Thyroid gland (tissue), 4 donors: ENCODE measurements at regions not wholly inside any gene's neighbourhood (a gene's known extent, or its start where the extent isn't known, plus 50 kb on each side); places are given as distances from the start of the nearest gene placed in this dataset.
A peak's percentile ranks its signal among the peaks of the same experiment; 100 is the strongest.

Source experiments
- DNase-seq, 2 donors: peaks; one replicate each; pipeline ENCODE4 v3.0.0-alpha.2; 2019
- H3K27ac ChIP-seq, 3 donors: fragments of 200-600 bp; sonication (generic); 1 replicate in 2 of 3; 2 replicates in 1 of 3; pipeline ENCODE4 v1.5.1; 2016 to 2019; ENCODE audit warnings: mild to moderate bottlenecking in 1 of 3, moderate library complexity in 1 of 3
- H3K27me3 ChIP-seq: fragments of 200-600 bp; sonication (generic); one replicate; pipeline ENCODE4 v1.5.1; 2019
- H3K36me3 ChIP-seq, 2 donors: fragments of 200-600 bp; sonication (generic); one replicate each; pipeline ENCODE4 v1.5.1; 2016 to 2019
- H3K4me1 ChIP-seq, 2 donors: fragments of 200-600 bp; sonication (generic); one replicate each; pipeline ENCODE4 v1.5.1; 2017 to 2019
- H3K4me3 ChIP-seq, 3 donors: fragments of 200-600 bp; sonication (generic); replicated peaks in 1 of 3; 1 replicate in 2 of 3; 2 replicates in 1 of 3; pipeline ENCODE4 v1.5.1; 2016; ENCODE audit warnings: mild to moderate bottlenecking in 1 of 3
- H3K9me3 ChIP-seq: fragments of 200-600 bp; sonication (generic); one replicate; pipeline ENCODE4 v1.5.1; 2017
- POLR2A ChIP-seq, 2 donors: fragments of 450-650 bp; IDR thresholded peaks; one replicate each; pipeline ENCODE4 v1.6.1; 2017; ENCODE audit warnings: antibody characterized with exemption in 2 of 2, mild to moderate bottlenecking in 2 of 2, moderate library complexity in 1 of 2
- WGBS, 2 donors: methylation state at CpG; one replicate each; pipeline ENCODE4 v1.1.5; 2017; 5-methylcytosine and 5-hydroxymethylcytosine counted together
- intact Hi-C: fragments of 100-400 bp; cut with DNase I; formaldehyde crosslinking; loops from one replicate; pipeline ENCODE4 v1.15.1; 2023
- TF ChIP-seq, protein P1 (sequence below), 6 experiments: fragments of 200-600 bp in 3 of 6; fragments of 450-650 bp in 3 of 6; sonication (generic) in 3 of 6; IDR thresholded peaks; one replicate each; pipeline ENCODE4 v1.5.1; 2016 to 2019; ENCODE audit warnings: antibody characterized with exemption in 6 of 6, mild to moderate bottlenecking in 2 of 6, inconsistent platforms in 1 of 6, moderate library complexity in 1 of 6

DNA sequence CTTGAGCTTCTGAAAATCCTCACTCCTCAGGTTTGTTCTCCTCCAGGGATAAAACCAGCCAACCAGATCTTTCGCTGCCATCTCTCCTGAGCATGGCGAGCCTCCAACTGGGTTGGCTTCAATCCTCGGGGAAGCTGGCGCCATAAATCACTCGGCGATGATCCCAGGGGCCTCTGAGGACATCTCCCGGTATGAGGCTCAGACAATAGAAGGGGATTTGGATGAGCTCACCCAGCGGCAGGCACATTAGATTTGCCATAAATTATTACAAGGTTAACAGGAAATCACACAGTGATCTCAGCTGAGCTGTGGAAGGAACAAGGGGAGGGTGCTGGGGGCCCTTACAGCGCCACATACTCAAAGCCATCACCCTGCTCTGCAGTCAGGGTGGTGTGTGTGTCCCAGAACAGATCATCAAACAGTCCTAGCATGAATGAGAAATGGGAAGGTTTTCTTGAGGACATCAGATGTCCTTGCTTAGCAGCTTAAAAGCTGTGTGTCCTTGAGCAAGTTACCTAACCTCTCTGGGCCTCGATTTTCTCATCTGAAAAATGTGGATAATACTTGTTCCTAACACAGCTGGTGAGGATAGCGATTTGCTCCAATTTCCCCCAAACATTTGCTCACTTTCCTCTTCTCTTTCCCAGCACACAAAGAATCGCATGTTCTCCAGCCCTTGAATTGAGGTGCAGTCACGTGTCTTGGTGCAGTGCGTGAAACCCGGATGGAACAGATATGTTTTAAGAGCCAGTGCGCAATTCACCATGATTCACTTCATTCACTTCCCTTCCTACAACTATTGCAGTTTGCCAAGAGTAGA is 142.8 kb downstream of the SCARB1 start:
- Histone ChIP-seq H3K27me3 (no peaks in the 10 kb centered on the region), H3K27ac (peak overlapping the region; percentile 39 to 75 (median 69)), H3K4me3 (no peak overlapping the region), H3K4me1 (peaks cover 15 to 30% of the 10 kb centered on the region in 2 donors), H3K36me3 (no peaks in the 10 kb centered on the region), H3K9me3 (no peaks in the 10 kb centered on the region)
- intact Hi-C loops, result no loop called here
- TF ChIP-seq, protein P1, sequence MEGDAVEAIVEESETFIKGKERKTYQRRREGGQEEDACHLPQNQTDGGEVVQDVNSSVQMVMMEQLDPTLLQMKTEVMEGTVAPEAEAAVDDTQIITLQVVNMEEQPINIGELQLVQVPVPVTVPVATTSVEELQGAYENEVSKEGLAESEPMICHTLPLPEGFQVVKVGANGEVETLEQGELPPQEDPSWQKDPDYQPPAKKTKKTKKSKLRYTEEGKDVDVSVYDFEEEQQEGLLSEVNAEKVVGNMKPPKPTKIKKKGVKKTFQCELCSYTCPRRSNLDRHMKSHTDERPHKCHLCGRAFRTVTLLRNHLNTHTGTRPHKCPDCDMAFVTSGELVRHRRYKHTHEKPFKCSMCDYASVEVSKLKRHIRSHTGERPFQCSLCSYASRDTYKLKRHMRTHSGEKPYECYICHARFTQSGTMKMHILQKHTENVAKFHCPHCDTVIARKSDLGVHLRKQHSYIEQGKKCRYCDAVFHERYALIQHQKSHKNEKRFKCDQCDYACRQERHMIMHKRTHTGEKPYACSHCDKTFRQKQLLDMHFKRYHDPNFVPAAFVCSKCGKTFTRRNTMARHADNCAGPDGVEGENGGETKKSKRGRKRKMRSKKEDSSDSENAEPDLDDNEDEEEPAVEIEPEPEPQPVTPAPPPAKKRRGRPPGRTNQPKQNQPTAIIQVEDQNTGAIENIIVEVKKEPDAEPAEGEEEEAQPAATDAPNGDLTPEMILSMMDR (IDR thresholded peaks at IDR 0.05), result no peak
- no peak for TF ChIP-seq POLR2A (IDR thresholded peaks at IDR 0.05)
- DNase-seq, result peak; percentile 85 to 87
- 50 to 54% methylated on average over 14 to 16 of the region's 16 CpGs for WGBS, 2 donors

DNA sequence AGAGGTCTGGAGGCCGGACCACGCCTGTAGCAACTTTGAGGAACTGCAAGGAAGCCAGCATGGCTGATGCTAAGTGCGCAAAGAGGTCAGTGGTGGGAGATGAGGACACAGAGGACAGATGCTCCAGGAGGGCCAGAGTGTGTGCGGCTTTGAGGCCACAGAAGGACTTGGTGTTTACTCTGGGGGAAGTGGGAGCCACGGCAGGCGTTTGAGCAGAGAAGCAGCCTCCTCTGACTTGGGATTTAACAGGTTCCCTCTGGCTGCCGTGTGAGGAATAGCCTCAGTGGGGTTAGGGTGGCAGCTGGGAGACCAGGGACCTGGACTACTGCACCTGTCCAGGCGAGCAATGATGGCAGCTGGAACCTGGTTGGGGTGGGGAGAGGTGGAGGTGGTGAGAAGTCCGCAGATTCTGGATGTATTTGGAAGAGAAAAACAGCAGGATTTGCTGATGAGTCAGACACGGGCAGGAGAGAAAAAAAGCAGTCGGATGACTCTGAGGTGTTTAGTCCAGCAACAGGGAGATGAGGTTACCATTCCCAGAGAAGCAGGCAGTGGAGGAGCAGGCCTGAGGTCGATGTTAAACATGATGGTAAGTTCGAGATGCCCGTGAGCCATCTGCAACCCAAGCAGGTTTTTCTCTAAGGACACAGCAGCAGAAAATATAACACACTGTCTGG is 143.5 kb downstream of the SCARB1 start:
- peaks cover 15 to 36% of the 10 kb centered on the region in 2 donors for H3K4me1 ChIP-seq
- intact Hi-C loops, result no loop called here
- WGBS, 2 donors, result 58 to 71% methylated on average over 14 of the region's 14 CpGs
- no peaks in the 10 kb centered on the region for H3K9me3 ChIP-seq
- no peaks in the 10 kb centered on the region for H3K36me3 ChIP-seq
- no peak for DNase-seq
- H3K27ac ChIP-seq, result peak overlapping the region; percentile 39 to 75 (median 69)
- no peak overlapping the region for H3K4me3 ChIP-seq
- no peak for TF ChIP-seq POLR2A (IDR thresholded peaks at IDR 0.05)
- TF ChIP-seq, protein P1 (IDR thresholded peaks at IDR 0.05), result peak in 1 of 6 experiments; percentile 14
- H3K27me3 ChIP-seq, result no peaks in the 10 kb centered on the region

DNA sequence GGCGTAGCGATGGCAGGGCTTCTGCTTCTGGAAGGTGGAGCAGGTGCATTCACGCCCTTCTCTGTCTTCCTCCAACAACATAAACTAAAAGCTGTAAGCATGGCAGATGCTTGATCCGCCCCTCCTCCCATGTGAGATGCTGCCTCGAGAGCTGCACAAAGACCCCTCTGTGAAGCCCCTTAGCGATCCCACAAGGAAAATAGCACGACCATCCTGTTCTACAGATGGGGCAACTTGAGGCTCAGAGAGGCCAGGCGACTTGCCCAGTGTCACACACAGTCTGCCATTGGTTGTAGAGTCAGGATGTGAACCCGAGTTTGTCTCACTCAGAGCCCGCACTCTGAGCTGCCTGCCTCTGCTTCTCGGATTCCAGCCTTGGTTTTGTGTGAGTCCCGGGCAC is 144.4 kb downstream of the SCARB1 start:
- Histone ChIP-seq H3K4me1 (peaks cover 15 to 40% of the 10 kb centered on the region in 2 donors), H3K27ac (no peak overlapping the region), H3K4me3 (no peak overlapping the region), H3K36me3 (no peaks in the 10 kb centered on the region), H3K27me3 (no peaks in the 10 kb centered on the region), H3K9me3 (no peaks in the 10 kb centered on the region)
- 92 to 95% methylated on average over 9 to 11 of the region's 12 CpGs for WGBS, 2 donors
- TF ChIP-seq, protein P1 (IDR thresholded peaks at IDR 0.05), result no peak
- no peak for TF ChIP-seq POLR2A (IDR thresholded peaks at IDR 0.05)
- intact Hi-C loops, result no loop called here
- no peak for DNase-seq

DNA sequence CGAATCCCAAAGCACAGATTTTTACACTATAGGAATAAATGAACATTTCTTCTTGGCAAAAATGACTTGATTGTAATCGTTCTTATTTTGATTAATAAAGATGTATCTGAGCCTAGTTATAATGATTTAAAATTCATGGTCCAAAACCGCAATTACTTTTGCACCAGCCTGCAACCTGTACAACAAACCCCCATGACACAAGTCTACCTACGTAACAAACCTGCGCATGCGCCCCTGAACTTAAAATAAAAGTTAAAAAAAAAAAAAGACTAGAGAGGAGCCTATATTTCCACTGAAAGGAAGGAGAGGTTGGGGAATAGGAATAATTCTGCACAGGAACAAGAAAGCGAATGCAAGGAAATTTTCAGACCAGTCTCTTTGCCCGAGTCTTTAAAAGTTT is 145.2 kb downstream of the SCARB1 start:
- TF ChIP-seq, protein P1 (IDR thresholded peaks at IDR 0.05), result no peak
- no peak for TF ChIP-seq POLR2A (IDR thresholded peaks at IDR 0.05)
- Histone ChIP-seq H3K4me1 (peaks cover 23 to 48% of the 10 kb centered on the region in 2 donors), H3K27me3 (no peaks in the 10 kb centered on the region), H3K27ac (no peak overlapping the region), H3K9me3 (no peaks in the 10 kb centered on the region), H3K4me3 (no peak overlapping the region), H3K36me3 (no peaks in the 10 kb centered on the region)
- 93 to 94% methylated on average over 8 of the region's 8 CpGs for WGBS, 2 donors
- intact Hi-C loops, result no loop called here
- DNase-seq, result no peak

DNA sequence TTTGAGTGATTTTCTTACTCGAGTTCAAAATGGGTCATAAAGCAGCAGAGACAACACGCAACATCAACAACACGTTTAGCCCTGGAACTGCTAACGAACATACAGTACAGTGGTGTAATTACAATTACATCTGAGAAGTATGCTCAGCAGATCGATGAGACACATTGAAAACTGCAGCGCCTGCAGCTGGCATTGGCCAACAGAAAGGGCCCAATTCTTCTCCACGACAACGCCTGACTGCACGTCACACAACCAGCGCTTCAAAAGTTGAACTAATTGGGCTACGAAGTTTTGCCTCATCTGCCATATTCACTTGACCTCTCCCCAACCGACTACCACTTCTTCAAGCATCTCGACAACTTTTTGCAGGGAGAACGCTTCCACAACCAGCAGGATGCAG is 145.6 kb downstream of the SCARB1 start:
- no peak for DNase-seq
- H3K4me1 ChIP-seq, result peaks cover 25 to 52% of the 10 kb centered on the region in 2 donors
- no peaks in the 10 kb centered on the region for H3K9me3 ChIP-seq
- H3K4me3 ChIP-seq, result no peak overlapping the region
- H3K36me3 ChIP-seq, result no peaks in the 10 kb centered on the region
- WGBS, 2 donors, result 89 to 94% methylated on average over 14 of the region's 14 CpGs
- intact Hi-C loops, result no loop called here
- TF ChIP-seq, protein P1 (IDR thresholded peaks at IDR 0.05), result no peak
- no peak for TF ChIP-seq POLR2A (IDR thresholded peaks at IDR 0.05)
- no peaks in the 10 kb centered on the region for H3K27me3 ChIP-seq
- no peak overlapping the region for H3K27ac ChIP-seq
